ENCODE measurements at regions not wholly inside any gene's neighbourhood (a gene's known extent, or its start where the extent isn't known, plus 50 kb on each side); places are given as distances from the start of the nearest gene placed in this dataset.

- Histone ChIP-seq H3K4me3 (ENCODE audit: low read depth, low read length) (no peak overlapping the region), H3K27me3 (replicated peaks; ENCODE audit: control insufficient read depth, insufficient read depth, low read length) (no peaks in the 10 kb centered on the region), H3K9me3 (0 out of 2 replicates have a peak, but pooled peaks cover 5% of the 10 kb centered on the region), H3K36me3 (ENCODE audit: control insufficient read depth, insufficient read depth, low read length) (no peaks in the 10 kb centered on the region), H3K4me1 (no peaks in the 10 kb centered on the region)
- ChIA-PET POLR2A (no interaction called here), CTCF (no interaction called here)
- Mint-ChIP-seq H3K9me3 (ENCODE audit: unreplicated experiment) (peaks cover 43% of the 10 kb centered on the region), H3K36me3 (ENCODE audit: insufficient read depth, unreplicated experiment) (no peaks in the 10 kb centered on the region), H3K4me1 (ENCODE audit: low read depth, unreplicated experiment) (no peaks in the 10 kb centered on the region), H3K27ac (ENCODE audit: unreplicated experiment) (no peak overlapping the region), H3K4me3 (ENCODE audit: unreplicated experiment) (no peak overlapping the region), H3K27me3 (ENCODE audit: insufficient read depth, unreplicated experiment) (no peaks in the 10 kb centered on the region)
- no TSS peak for BruUV-seq (replicated peaks)
- no peak for DNase-seq
- intact Hi-C loops (cut with micrococcal nuclease; ENCODE audit: unreplicated experiment) = no loop called here
- TF ChIP-seq, protein P1, sequence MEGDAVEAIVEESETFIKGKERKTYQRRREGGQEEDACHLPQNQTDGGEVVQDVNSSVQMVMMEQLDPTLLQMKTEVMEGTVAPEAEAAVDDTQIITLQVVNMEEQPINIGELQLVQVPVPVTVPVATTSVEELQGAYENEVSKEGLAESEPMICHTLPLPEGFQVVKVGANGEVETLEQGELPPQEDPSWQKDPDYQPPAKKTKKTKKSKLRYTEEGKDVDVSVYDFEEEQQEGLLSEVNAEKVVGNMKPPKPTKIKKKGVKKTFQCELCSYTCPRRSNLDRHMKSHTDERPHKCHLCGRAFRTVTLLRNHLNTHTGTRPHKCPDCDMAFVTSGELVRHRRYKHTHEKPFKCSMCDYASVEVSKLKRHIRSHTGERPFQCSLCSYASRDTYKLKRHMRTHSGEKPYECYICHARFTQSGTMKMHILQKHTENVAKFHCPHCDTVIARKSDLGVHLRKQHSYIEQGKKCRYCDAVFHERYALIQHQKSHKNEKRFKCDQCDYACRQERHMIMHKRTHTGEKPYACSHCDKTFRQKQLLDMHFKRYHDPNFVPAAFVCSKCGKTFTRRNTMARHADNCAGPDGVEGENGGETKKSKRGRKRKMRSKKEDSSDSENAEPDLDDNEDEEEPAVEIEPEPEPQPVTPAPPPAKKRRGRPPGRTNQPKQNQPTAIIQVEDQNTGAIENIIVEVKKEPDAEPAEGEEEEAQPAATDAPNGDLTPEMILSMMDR (IDR thresholded peaks at IDR 0.05; ENCODE audit: insufficient read depth in 1 of 2, low read depth in 1 of 2, low read length in 1 of 2, severe bottlenecking in 1 of 2, unreplicated experiment in 1 of 2) = no peak
These were observed 1399.1 kb downstream of the LRFN5 start for GRCh38 chr14:43005807-43006206.

DNA sequence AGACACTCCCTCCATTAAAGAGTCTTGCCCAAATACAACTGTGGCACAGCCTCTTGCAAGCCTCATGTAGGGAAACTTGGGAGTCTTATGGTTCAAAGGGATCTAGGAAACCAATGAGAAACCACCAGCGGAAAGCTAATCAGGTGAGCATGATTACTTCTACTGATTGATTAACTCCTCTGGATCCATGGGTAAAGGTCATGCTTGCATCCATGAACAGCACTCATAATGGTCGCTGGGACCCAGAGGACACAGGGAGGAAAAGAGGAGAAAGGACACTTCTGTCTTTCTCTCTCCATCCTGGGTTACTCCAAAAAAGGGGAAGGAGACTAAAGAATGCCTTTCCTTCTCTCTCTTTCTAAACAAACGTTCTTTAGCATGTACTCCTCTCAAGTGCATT lies 1397.2 kb downstream of the LRFN5 start:
- CTCF ChIA-PET = no interaction called here
- H3K36me3 Mint-ChIP-seq (ENCODE audit: insufficient read depth, unreplicated experiment) = no peaks in the 10 kb centered on the region
- H3K27me3 Mint-ChIP-seq (ENCODE audit: insufficient read depth, unreplicated experiment) = no peaks in the 10 kb centered on the region
- POLR2A ChIA-PET = no interaction called here
- TF ChIP-seq, protein P1 (IDR thresholded peaks at IDR 0.05; ENCODE audit: insufficient read depth in 1 of 2, low read depth in 1 of 2, low read length in 1 of 2, severe bottlenecking in 1 of 2, unreplicated experiment in 1 of 2) = no peak
- no TSS peak for BruUV-seq (replicated peaks)
- H3K27ac Mint-ChIP-seq (ENCODE audit: unreplicated experiment) = no peak overlapping the region
- no peak overlapping the region for H3K4me3 Mint-ChIP-seq (ENCODE audit: unreplicated experiment)
- Histone ChIP-seq H3K4me3 (ENCODE audit: low read depth, low read length) (no peak overlapping the region), H3K4me1 (no peaks in the 10 kb centered on the region), H3K9me3 (no peaks in the 10 kb centered on the region), H3K27me3 (replicated peaks; ENCODE audit: control insufficient read depth, insufficient read depth, low read length) (no peaks in the 10 kb centered on the region), H3K36me3 (ENCODE audit: control insufficient read depth, insufficient read depth, low read length) (no peaks in the 10 kb centered on the region)
- H3K4me1 Mint-ChIP-seq (ENCODE audit: low read depth, unreplicated experiment) = no peaks in the 10 kb centered on the region
- intact Hi-C loops (cut with micrococcal nuclease; ENCODE audit: unreplicated experiment) = no loop called here
- DNase-seq = no peak
- H3K9me3 Mint-ChIP-seq (ENCODE audit: unreplicated experiment) = peaks cover 43% of the 10 kb centered on the region

- H3K9me3 ChIP-seq = no peaks in the 10 kb centered on the region
- H3K9me3 Mint-ChIP-seq (ENCODE audit: unreplicated experiment) = peaks cover 39% of the 10 kb centered on the region
- no peaks in the 10 kb centered on the region for H3K27me3 Mint-ChIP-seq (ENCODE audit: insufficient read depth, unreplicated experiment)
- H3K36me3 ChIP-seq (ENCODE audit: control insufficient read depth, insufficient read depth, low read length) = no peaks in the 10 kb centered on the region
- no peak overlapping the region for H3K4me3 ChIP-seq (ENCODE audit: low read depth, low read length)
- H3K4me1 ChIP-seq = no peaks in the 10 kb centered on the region
- H3K4me3 Mint-ChIP-seq (ENCODE audit: unreplicated experiment) = no peak overlapping the region
- H3K27me3 ChIP-seq (replicated peaks; ENCODE audit: control insufficient read depth, insufficient read depth, low read length) = no peaks in the 10 kb centered on the region
- DNase-seq = no peak
- no peaks in the 10 kb centered on the region for H3K36me3 Mint-ChIP-seq (ENCODE audit: insufficient read depth, unreplicated experiment)
- H3K4me1 Mint-ChIP-seq (ENCODE audit: low read depth, unreplicated experiment) = no peaks in the 10 kb centered on the region
- TF ChIP-seq, protein P1 (IDR thresholded peaks at IDR 0.05; ENCODE audit: insufficient read depth in 1 of 2, low read depth in 1 of 2, low read length in 1 of 2, severe bottlenecking in 1 of 2, unreplicated experiment in 1 of 2) = no peak
- ChIA-PET POLR2A (no interaction called here), CTCF (no interaction called here)
- no peak overlapping the region for H3K27ac Mint-ChIP-seq (ENCODE audit: unreplicated experiment)
- BruUV-seq (replicated peaks) = no TSS peak
- intact Hi-C loops (cut with micrococcal nuclease; ENCODE audit: unreplicated experiment) = no loop called here
These were observed 1395.1 kb downstream of the LRFN5 start for GRCh38 chr14:43001731-43002130.

Measured in Caco-2 (cell line).